ENCODE measurements at regions not wholly inside any gene's neighbourhood (a gene's known extent, or its start where the extent isn't known, plus 50 kb on each side); places are given as distances from the start of the nearest gene placed in this dataset.
"Not testable (repeated sequence)": the region's sequence is repeated elsewhere in the genome, so short reads cannot be mapped to it uniquely, and the experiment has no call there.

- not testable (repeated sequence) for TF ChIP-seq POLR2A, CTCF, EP300 (IDR thresholded peaks at IDR 0.05)
Observed at GRCh38 chr5:42931451-42931850, 108.7 kb downstream of the ANXA2R start.
